ENCODE measurements at regions not wholly inside any gene's neighbourhood (a gene's known extent, or its start where the extent isn't known, plus 50 kb on each side); places are given as distances from the start of the nearest gene placed in this dataset.

- intact Hi-C loops (cut with micrococcal nuclease): no loop called here
Measured at GRCh38 chr13:79833991-79834390, 353.0 kb downstream of the NDFIP2 start.

More at GRCh38 chr13:79833991-79834390, 353.0 kb downstream of the NDFIP2 start:
- ChIA-PET RAD21 (ENCODE audit: low non-redundant PET in 1 of 2, low total read pairs in 2 of 2, uncharacterized antibody in 2 of 2, unreplicated experiment in 2 of 2) (no interaction called here), CTCF (no interaction called here), POLR2A (no interaction called here)
- no peaks in the 10 kb centered on the region for H3K79me2 ChIP-seq (ENCODE audit: insufficient read depth, low read length)
- H3K4me3 ChIP-seq (replicated peaks in 1 of 2; ENCODE audit: low read depth in 1 of 2, low read length in 2 of 2): no peak overlapping the region
- H3K4me2 ChIP-seq (ENCODE audit: low read length): no peak overlapping the region
- H3K9me3 ChIP-seq (ENCODE audit: control insufficient read depth in 1 of 2, insufficient read depth in 1 of 2, low read depth in 1 of 2, low read length in 2 of 2): no peaks in the 10 kb centered on the region
- no peaks in the 10 kb centered on the region for H4K20me1 ChIP-seq (ENCODE audit: insufficient read depth)
- DNase-seq (ENCODE audit: low read depth, low spot score) (no peak), ATAC-seq (no peak)
- no peaks in the 10 kb centered on the region for H3K9me2 ChIP-seq (ENCODE audit: insufficient read depth)
- H3K27me3 ChIP-seq (ENCODE audit: insufficient read depth, low read length): no peaks in the 10 kb centered on the region
- TF ChIP-seq ZNF274 (IDR thresholded peaks at IDR 0.05; ENCODE audit: low read depth, low read length) (no peak), YY1 (IDR thresholded peaks at IDR 0.05; ENCODE audit: extremely low read depth, insufficient replicate concordance, low read depth, low read length) (no peak), ZBTB33 (IDR thresholded peaks at IDR 0.05; ENCODE audit: extremely low read depth, insufficient replicate concordance, low read length) (no peak), EZH2phosphoT487 (IDR thresholded peaks at IDR 0.05; ENCODE audit: borderline replicate concordance) (no peak), POLR2AphosphoS5 (IDR thresholded peaks at IDR 0.05; ENCODE audit: low read depth, low read length) (no peak), CBX3 (IDR thresholded peaks at IDR 0.05; ENCODE audit: low read depth) (no peak), ELF1 (IDR thresholded peaks at IDR 0.05; ENCODE audit: borderline replicate concordance, low read depth) (no peak), POLR2A (IDR thresholded peaks at IDR 0.05; ENCODE audit: borderline replicate concordance, extremely low read depth, insufficient read depth, insufficient read length) (no peak), RAD21 (IDR thresholded peaks at IDR 0.05; ENCODE audit: low read depth) (no peak), EZH2 (IDR thresholded peaks at IDR 0.05) (no peak), SIN3A (IDR thresholded peaks at IDR 0.05; ENCODE audit: low read depth) (no peak), MAX (IDR thresholded peaks at IDR 0.05) (no peak), TCF7L2 (IDR thresholded peaks at IDR 0.05; ENCODE audit: borderline replicate concordance, extremely low read depth, insufficient read depth, insufficient read length) (no peak), CTCF (IDR thresholded peaks at IDR 0.05 in 2 of 3, conservative IDR thresholded peaks at IDR 0.05 in 1 of 3; ENCODE audit: borderline replicate concordance in 1 of 3, insufficient read depth in 1 of 3, low read depth in 2 of 3, low read length in 2 of 3) (no peak), EGR1 (IDR thresholded peaks at IDR 0.05; ENCODE audit: low read depth) (no peak), ZFX (IDR thresholded peaks at IDR 0.05) (no peak), FOSL1 (IDR thresholded peaks at IDR 0.05; ENCODE audit: low read depth) (no peak), JUND (IDR thresholded peaks at IDR 0.05) (no peak)
- TF ChIP-seq, protein P1, sequence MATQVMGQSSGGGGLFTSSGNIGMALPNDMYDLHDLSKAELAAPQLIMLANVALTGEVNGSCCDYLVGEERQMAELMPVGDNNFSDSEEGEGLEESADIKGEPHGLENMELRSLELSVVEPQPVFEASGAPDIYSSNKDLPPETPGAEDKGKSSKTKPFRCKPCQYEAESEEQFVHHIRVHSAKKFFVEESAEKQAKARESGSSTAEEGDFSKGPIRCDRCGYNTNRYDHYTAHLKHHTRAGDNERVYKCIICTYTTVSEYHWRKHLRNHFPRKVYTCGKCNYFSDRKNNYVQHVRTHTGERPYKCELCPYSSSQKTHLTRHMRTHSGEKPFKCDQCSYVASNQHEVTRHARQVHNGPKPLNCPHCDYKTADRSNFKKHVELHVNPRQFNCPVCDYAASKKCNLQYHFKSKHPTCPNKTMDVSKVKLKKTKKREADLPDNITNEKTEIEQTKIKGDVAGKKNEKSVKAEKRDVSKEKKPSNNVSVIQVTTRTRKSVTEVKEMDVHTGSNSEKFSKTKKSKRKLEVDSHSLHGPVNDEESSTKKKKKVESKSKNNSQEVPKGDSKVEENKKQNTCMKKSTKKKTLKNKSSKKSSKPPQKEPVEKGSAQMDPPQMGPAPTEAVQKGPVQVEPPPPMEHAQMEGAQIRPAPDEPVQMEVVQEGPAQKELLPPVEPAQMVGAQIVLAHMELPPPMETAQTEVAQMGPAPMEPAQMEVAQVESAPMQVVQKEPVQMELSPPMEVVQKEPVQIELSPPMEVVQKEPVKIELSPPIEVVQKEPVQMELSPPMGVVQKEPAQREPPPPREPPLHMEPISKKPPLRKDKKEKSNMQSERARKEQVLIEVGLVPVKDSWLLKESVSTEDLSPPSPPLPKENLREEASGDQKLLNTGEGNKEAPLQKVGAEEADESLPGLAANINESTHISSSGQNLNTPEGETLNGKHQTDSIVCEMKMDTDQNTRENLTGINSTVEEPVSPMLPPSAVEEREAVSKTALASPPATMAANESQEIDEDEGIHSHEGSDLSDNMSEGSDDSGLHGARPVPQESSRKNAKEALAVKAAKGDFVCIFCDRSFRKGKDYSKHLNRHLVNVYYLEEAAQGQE (IDR thresholded peaks at IDR 0.05; ENCODE audit: low read depth): no peak
- H3K27ac ChIP-seq (ENCODE audit: low read depth, low read length): no peak overlapping the region
- H3K9ac ChIP-seq (ENCODE audit: low read length): no peak overlapping the region
- no TSS peak for BruUV-seq (replicated peaks)
- no peaks in the 10 kb centered on the region for H3K36me3 ChIP-seq (ENCODE audit: control insufficient read depth in 1 of 2, insufficient read depth in 2 of 2, low read length in 2 of 2)
- H3K4me1 ChIP-seq (ENCODE audit: control insufficient read depth in 1 of 2, insufficient read depth in 2 of 2, low read length in 2 of 2): no peaks in the 10 kb centered on the region
- no peak overlapping the region for H2AFZ ChIP-seq (ENCODE audit: low read depth, low read length, poor library complexity, severe bottlenecking)
